Heart left ventricle (tissue), 16 donors: ENCODE measurements at regions not wholly inside any gene's neighbourhood (a gene's known extent, or its start where the extent isn't known, plus 50 kb on each side); places are given as distances from the start of the nearest gene placed in this dataset.
A peak's percentile ranks its signal among the peaks of the same experiment; 100 is the strongest.

Experiments
- ATAC-seq, 4 donors: fragments of 200-7000 bp; cut with Tn5 transposase; one replicate each; pipeline ENCODE4 v1.9.1; 2020 to 2022; ENCODE audit warnings: moderate library complexity in 4 of 4, mild to moderate bottlenecking in 3 of 4, moderate number of reproducible peaks in 1 of 4
- DNase-seq, 5 donors: peaks; one replicate each; pipeline ENCODE4 v3.0.0-alpha.2; 2020
- H3K27ac ChIP-seq, 12 donors: fragments of 200-600 bp; sonication (generic) in 4 of 12; one replicate each; pipeline versions ENCODE4 v1.5.0 to v1.8.0; 2016 to 2022; ENCODE audit warnings: mild to moderate bottlenecking in 2 of 12
- H3K27me3 ChIP-seq, 9 donors: fragments of 200-600 bp; sonication (generic) in 2 of 9; one replicate each; pipeline versions ENCODE4 v1.5.1 to v1.8.0; 2016 to 2022; ENCODE audit warnings: mild to moderate bottlenecking in 3 of 9
- H3K36me3 ChIP-seq, 9 donors: fragments of 200-600 bp; sonication (generic) in 2 of 9; one replicate each; pipeline versions ENCODE4 v1.5.0 to v1.8.0; 2018 to 2022; ENCODE audit warnings: mild to moderate bottlenecking in 2 of 9
- H3K4me1 ChIP-seq, 12 donors: fragments of 200-600 bp; sonication (generic) in 4 of 12; one replicate each; pipeline versions ENCODE4 v1.5.0 to v1.8.0; 2016 to 2022; ENCODE audit warnings: mild to moderate bottlenecking in 3 of 12
- H3K4me3 ChIP-seq, 12 donors: fragments of 200-600 bp; sonication (generic) in 4 of 12; one replicate each; pipeline versions ENCODE4 v1.5.0 to v1.8.0; 2017 to 2022; ENCODE audit warnings: mild to moderate bottlenecking in 9 of 12, moderate library complexity in 4 of 12
- H3K9me3 ChIP-seq, 12 donors: fragments of 200-600 bp; sonication (generic) in 4 of 12; one replicate each; pipeline versions ENCODE4 v1.5.0 to v1.8.0; 2016 to 2022; ENCODE audit warnings: mild to moderate bottlenecking in 1 of 12
- CTCF ChIP-seq, 12 donors: fragments of 200-600 bp; sonication (generic) in 4 of 12; IDR thresholded peaks; one replicate each; pipeline versions ENCODE4 v1.5.0 to v1.8.0; 2018 to 2022; ENCODE audit warnings: antibody characterized with exemption in 12 of 12, mild to moderate bottlenecking in 5 of 12
- POLR2A ChIP-seq, 2 donors: fragments of 450-650 bp; IDR thresholded peaks; one replicate each; pipeline ENCODE4 v1.6.1; 2017; ENCODE audit warnings: antibody characterized with exemption in 2 of 2, mild to moderate bottlenecking in 2 of 2, moderate library complexity in 2 of 2
- WGBS, 4 donors: extraction: QIAGEN DNeasy Blood & Tissue Kit in 2 of 4; methylation state at CpG; one replicate each; pipeline versions ENCODE4 v1.1.5 to v1.1.7; 2013 to 2018; 5-methylcytosine and 5-hydroxymethylcytosine counted together
- intact Hi-C, 10 donors: fragments of 100-400 bp; cut with DNase I; formaldehyde crosslinking; loops; one replicate each; pipeline versions ENCODE4 v1.11.1 to v1.14.2; 2022
- donor health status: ischemic (EF 13 %, LVEDD 7.1; RV severe dilation, severe dysfunction).
- donor health status: healthy with polysubstance abuse.
- donor health status: DM: no; HTN: yes; CAD: no.
- donor health status: DM: no; HTN: no; CAD: no.
- donor health status: ischemic (EF 25% LVEDD 6.9; RV normal size, moderate dysfunction).
- donor health status: ischemic (EF 25% LVEDD 5.7; RV mildly dilated, moderate dysfunction).
- donor health status: healthy.
- donor health status: DM: yes; HTN: yes; CAD: no.
- donor health status: ischemic (EF 35%, LVEDD 5.7; RV mildly dilated, moderate dysfunction).
- donor health status: nonischemic (EF 11% LVEDD 7.7; RV severe dilation, severe dysfunction).
- donor health status: DM: yes; HTN: yes; CAD: no.
- donor health status: PGD.
- donor health status: ischemic (EF 29% LVEDD 5.4; RV normal size, mild dysfunction).
- donor health status: nonischemic (EF 23%, LVEDD 6.1; RV moderate dilation, normal function).

GRCh38 chr15:47399100-47399499 is 318.2 kb upstream of the SEMA6D start:
- DNase-seq (no peak), ATAC-seq (no peak)
- TF ChIP-seq CTCF (IDR thresholded peaks at IDR 0.05): no peak
- no peak for TF ChIP-seq POLR2A (IDR thresholded peaks at IDR 0.05)
- intact Hi-C loops: loop anchor here in 1 of 10 donors (5.0 kb wide), 1 partner anchor 38 kb away; no protein-coding TSS in a partner anchor
- Histone ChIP-seq H3K36me3 (no peaks in the 10 kb centered on the region), H3K4me1 (peaks cover 0 to 23% (median 10%) of the 10 kb centered on the region in 12 donors), H3K27ac (peak overlapping the region in 1 of 12 donors; percentile 2), H3K9me3 (no peaks in the 10 kb centered on the region), H3K27me3 (peaks cover 0 to 2% (median 0%) of the 10 kb centered on the region in 9 donors), H3K4me3 (no peak overlapping the region)
- WGBS, 4 donors: 43 to 49% (median 46%) methylated on average over 1 of the region's 1 CpG

GRCh38 chr15:47400603-47401002 is 316.7 kb upstream of the SEMA6D start:
- TF ChIP-seq POLR2A (IDR thresholded peaks at IDR 0.05) (no peak), CTCF (IDR thresholded peaks at IDR 0.05) (no peak)
- DNase-seq (no peak), ATAC-seq (no peak)
- H3K9me3 ChIP-seq: no peaks in the 10 kb centered on the region
- 90 to 96% (median 95%) methylated on average over 2 of the region's 2 CpGs for WGBS, 4 donors
- no peaks in the 10 kb centered on the region for H3K36me3 ChIP-seq
- intact Hi-C loops: no loop called here
- H3K4me3 ChIP-seq: no peak overlapping the region
- H3K4me1 ChIP-seq: peaks cover 0 to 23% (median 10%) of the 10 kb centered on the region in 12 donors
- no peak overlapping the region for H3K27ac ChIP-seq
- peaks cover 0 to 6% (median 0%) of the 10 kb centered on the region in 9 donors for H3K27me3 ChIP-seq

GRCh38 chr15:47401427-47401826 is 315.9 kb upstream of the SEMA6D start:
- intact Hi-C loops: no loop called here
- Histone ChIP-seq H3K27ac (no peak overlapping the region), H3K9me3 (no peaks in the 10 kb centered on the region), H3K27me3 (peaks cover 0 to 6% (median 0%) of the 10 kb centered on the region in 9 donors), H3K4me3 (no peak overlapping the region), H3K4me1 (peaks cover 0 to 27% (median 10%) of the 10 kb centered on the region in 12 donors), H3K36me3 (no peaks in the 10 kb centered on the region)
- no peak for DNase-seq
- WGBS, 4 donors: 91 to 96% (median 94%) methylated on average over 3 of the region's 3 CpGs
- TF ChIP-seq POLR2A (IDR thresholded peaks at IDR 0.05) (no peak), CTCF (IDR thresholded peaks at IDR 0.05) (no peak)
- no peak for ATAC-seq

- H3K27ac ChIP-seq: no peak overlapping the region
- no peaks in the 10 kb centered on the region for H3K9me3 ChIP-seq
- H3K4me1 ChIP-seq: peaks cover 0 to 22% (median 10%) of the 10 kb centered on the region in 12 donors
- TF ChIP-seq CTCF (IDR thresholded peaks at IDR 0.05): no peak
- no peak for TF ChIP-seq POLR2A (IDR thresholded peaks at IDR 0.05)
- H3K36me3 ChIP-seq: no peaks in the 10 kb centered on the region
- peaks cover 0 to 6% (median 0%) of the 10 kb centered on the region in 9 donors for H3K27me3 ChIP-seq
- ATAC-seq (no peak), DNase-seq (no peak)
- H3K4me3 ChIP-seq: no peak overlapping the region
- WGBS, 4 donors: 69 to 80% (median 74%) methylated on average over 1 of the region's 1 CpG
- intact Hi-C loops: no loop called here
Observed at GRCh38 chr15:47402829-47403228, 314.5 kb upstream of the SEMA6D start.
